HEK293 (cell line): ENCODE measurements at regions not wholly inside any gene's neighbourhood (a gene's known extent, or its start where the extent isn't known, plus 50 kb on each side); places are given as distances from the start of the nearest gene placed in this dataset.
"Not testable (repeated sequence)": the region's sequence is repeated elsewhere in the genome, so short reads cannot be mapped to it uniquely, and the experiment has no call there.

Experiments used
- CTCF ChIA-PET: fragments of 350-600 bp; formaldehyde crosslinking; extraction: SDS; loops from one replicate; lab custom pipeline; 2021; ENCODE audit warnings: antibody characterized with exemption; lab: Yijun Ruan, JAX
- POLR2A ChIA-PET: fragments of 300-600 bp; formaldehyde crosslinking; extraction: SDS; loops from one replicate; lab custom pipeline; 2020; ENCODE audit warnings: antibody characterized with exemption, inconsistent platforms; lab: Yijun Ruan, JAX
- H3K27ac ChIP-seq: fragments of 200-500 bp; sonication (Bioruptor generic); 2 replicates; pipeline ENCODE4 v1.5.1; 2014; ENCODE audit warnings: low read depth, low read length, control low read depth, inconsistent platforms; ENCODE audit errors: extremely low read depth
- H3K36me3 ChIP-seq, 2 experiments: fragments of 200-500 bp in 1 of 2; sonication (Bioruptor generic) in 1 of 2; 1 replicate in 1 of 2; 2 replicates in 1 of 2; pipeline ENCODE4 v1.5.1; 2014 to 2017; ENCODE audit warnings: inconsistent platforms in 2 of 2, low read length in 2 of 2; ENCODE audit not compliant: control insufficient read depth in 2 of 2, insufficient read depth in 1 of 2
- H3K4me1 ChIP-seq: fragments of 200-500 bp; sonication (Bioruptor generic); 2 replicates; pipeline ENCODE4 v1.5.1; 2014; ENCODE audit warnings: mild to moderate bottlenecking, low read length, inconsistent platforms; ENCODE audit not compliant: control insufficient read depth, insufficient read depth
- H3K4me3 ChIP-seq: 2 replicates; pipeline ENCODE4 v1.5.1; 2011; ENCODE audit warnings: low read depth, mild to moderate bottlenecking, control low read depth, low read length, moderate library complexity
- H3K9me3 ChIP-seq: fragments of 200-500 bp; sonication (Bioruptor generic); 2 replicates; pipeline ENCODE4 v1.5.1; 2014; ENCODE audit warnings: low read depth, low read length, inconsistent platforms; ENCODE audit not compliant: control insufficient read depth, insufficient read depth
- GLIS1 ChIP-seq: fragments of 450-650 bp; formaldehyde crosslinking; IDR thresholded peaks from 2 replicates; pipeline ENCODE4 v1.5.1; 2016; ENCODE audit warnings: missing biosample characterization, missing genetic modification characterization
- KLF10 ChIP-seq: fragments of 450-650 bp; IDR thresholded peaks from 2 replicates; pipeline ENCODE4 v1.5.1; 2018; ENCODE audit warnings: missing biosample characterization, mild to moderate bottlenecking, missing genetic modification characterization
- KLF9 ChIP-seq: fragments of 450-650 bp; formaldehyde crosslinking; IDR thresholded peaks from 2 replicates; pipeline ENCODE4 v1.5.1; 2016; ENCODE audit warnings: missing biosample characterization, missing genetic modification characterization, low read depth
- OVOL3 ChIP-seq: fragments of 450-650 bp; formaldehyde crosslinking; IDR thresholded peaks from 2 replicates; pipeline ENCODE4 v1.5.1; 2016; ENCODE audit warnings: missing biosample characterization, missing genetic modification characterization
- ZFP69B ChIP-seq: fragments of 450-650 bp; formaldehyde crosslinking; IDR thresholded peaks from 2 replicates; pipeline ENCODE4 v1.5.1; 2016; ENCODE audit warnings: missing biosample characterization, missing genetic modification characterization
- ZNF555 ChIP-seq: fragments of 450-650 bp; formaldehyde crosslinking; conservative IDR thresholded peaks from 2 replicates; pipeline ENCODE4 v1.5.1; 2017; ENCODE audit warnings: missing biosample characterization, mild to moderate bottlenecking, missing genetic modification characterization, inconsistent platforms
- ZNF585B ChIP-seq: fragments of 450-650 bp; formaldehyde crosslinking; IDR thresholded peaks from 2 replicates; pipeline ENCODE4 v1.5.1; 2016; ENCODE audit warnings: missing biosample characterization, missing genetic modification characterization
- ZNF621 ChIP-seq: fragments of 450-650 bp; formaldehyde crosslinking; IDR thresholded peaks from 2 replicates; pipeline ENCODE4 v1.5.1; 2017; ENCODE audit warnings: missing biosample characterization, missing genetic modification characterization
- ZNF626 ChIP-seq: fragments of 450-650 bp; sonication (Bioruptor Pico); formaldehyde crosslinking; IDR thresholded peaks from 2 replicates; pipeline ENCODE4 v1.5.1; 2018; ENCODE audit warnings: missing biosample characterization, missing genetic modification characterization, inconsistent platforms
- TF ChIP-seq, protein P1 (sequence below): fragments of 450-650 bp; formaldehyde crosslinking; conservative IDR thresholded peaks from 2 replicates; pipeline ENCODE4 v1.5.1; 2016; ENCODE audit warnings: low read depth, missing biosample characterization, missing genetic modification characterization
- TF ChIP-seq, protein P2 (sequence below): fragments of 450-650 bp; formaldehyde crosslinking; optimal IDR thresholded peaks from 2 replicates; pipeline ENCODE3; 2016; ENCODE audit warnings: missing biosample characterization, mild to moderate bottlenecking, missing genetic modification characterization
- TF ChIP-seq, protein P3 (sequence below): fragments of 450-650 bp; formaldehyde crosslinking; IDR thresholded peaks from 2 replicates; pipeline ENCODE4 v1.5.1; 2016; ENCODE audit warnings: missing biosample characterization, missing genetic modification characterization

DNA sequence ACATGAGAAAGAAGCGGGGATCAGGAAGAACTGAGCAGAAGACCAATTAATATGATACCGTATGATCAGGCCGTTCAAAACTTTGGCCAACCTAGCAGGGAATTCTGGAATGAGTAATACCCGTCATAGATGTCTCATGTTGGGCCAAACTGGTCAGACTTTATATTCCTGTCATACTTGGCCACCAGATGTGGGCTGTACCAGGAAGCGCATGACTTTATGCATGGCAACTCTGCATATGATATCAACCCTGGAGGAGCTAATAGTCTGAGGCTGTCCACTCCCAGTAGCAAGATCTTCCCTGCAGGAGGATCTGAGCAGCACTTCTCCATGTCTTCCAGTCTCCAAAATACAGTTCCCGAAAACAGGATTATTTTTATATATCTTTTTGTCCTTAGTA, 68.5 kb upstream of the NAA35 start:
- ChIA-PET POLR2A (no interaction called here), CTCF (no interaction called here)
- TF ChIP-seq ZNF621 (no peak), KLF10 (tag by site-specific recombination) (no peak), ZNF626 (tag by site-specific recombination) (no peak), ZFP69B (tag by site-specific recombination) (no peak), ZNF555 (tag by site-specific recombination) (no peak)
- TF ChIP-seq, protein P1, sequence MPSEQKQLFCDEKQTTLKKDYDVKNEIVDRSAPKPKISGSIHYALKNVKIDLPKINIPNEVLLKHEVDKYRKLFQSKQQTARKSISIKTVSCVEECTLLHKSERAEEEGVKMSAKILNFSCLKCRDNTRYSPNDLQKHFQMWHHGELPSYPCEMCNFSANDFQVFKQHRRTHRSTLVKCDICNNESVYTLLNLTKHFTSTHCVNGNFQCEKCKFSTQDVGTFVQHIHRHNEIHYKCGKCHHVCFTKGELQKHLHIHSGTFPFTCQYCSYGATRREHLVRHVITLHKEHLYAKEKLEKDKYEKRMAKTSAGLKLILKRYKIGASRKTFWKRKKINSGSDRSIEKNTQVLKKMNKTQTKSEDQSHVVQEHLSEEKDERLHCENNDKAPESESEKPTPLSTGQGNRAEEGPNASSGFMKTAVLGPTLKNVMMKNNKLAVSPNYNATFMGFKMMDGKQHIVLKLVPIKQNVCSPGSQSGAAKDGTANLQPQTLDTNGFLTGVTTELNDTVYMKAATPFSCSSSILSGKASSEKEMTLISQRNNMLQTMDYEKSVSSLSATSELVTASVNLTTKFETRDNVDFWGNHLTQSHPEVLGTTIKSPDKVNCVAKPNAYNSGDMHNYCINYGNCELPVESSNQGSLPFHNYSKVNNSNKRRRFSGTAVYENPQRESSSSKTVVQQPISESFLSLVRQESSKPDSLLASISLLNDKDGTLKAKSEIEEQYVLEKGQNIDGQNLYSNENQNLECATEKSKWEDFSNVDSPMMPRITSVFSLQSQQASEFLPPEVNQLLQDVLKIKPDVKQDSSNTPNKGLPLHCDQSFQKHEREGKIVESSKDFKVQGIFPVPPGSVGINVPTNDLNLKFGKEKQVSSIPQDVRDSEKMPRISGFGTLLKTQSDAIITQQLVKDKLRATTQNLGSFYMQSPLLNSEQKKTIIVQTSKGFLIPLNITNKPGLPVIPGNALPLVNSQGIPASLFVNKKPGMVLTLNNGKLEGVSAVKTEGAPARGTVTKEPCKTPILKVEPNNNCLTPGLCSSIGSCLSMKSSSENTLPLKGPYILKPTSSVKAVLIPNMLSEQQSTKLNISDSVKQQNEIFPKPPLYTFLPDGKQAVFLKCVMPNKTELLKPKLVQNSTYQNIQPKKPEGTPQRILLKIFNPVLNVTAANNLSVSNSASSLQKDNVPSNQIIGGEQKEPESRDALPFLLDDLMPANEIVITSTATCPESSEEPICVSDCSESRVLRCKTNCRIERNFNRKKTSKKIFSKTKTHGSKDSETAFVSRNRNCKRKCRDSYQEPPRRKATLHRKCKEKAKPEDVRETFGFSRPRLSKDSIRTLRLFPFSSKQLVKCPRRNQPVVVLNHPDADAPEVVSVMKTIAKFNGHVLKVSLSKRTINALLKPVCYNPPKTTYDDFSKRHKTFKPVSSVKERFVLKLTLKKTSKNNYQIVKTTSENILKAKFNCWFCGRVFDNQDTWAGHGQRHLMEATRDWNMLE = no peak
- Histone ChIP-seq H3K36me3 (no peaks in the 10 kb centered on the region), H3K4me3 (no peak overlapping the region), H3K4me1 (no peaks in the 10 kb centered on the region), H3K27ac (no peak overlapping the region), H3K9me3 (no peaks in the 10 kb centered on the region)

DNA sequence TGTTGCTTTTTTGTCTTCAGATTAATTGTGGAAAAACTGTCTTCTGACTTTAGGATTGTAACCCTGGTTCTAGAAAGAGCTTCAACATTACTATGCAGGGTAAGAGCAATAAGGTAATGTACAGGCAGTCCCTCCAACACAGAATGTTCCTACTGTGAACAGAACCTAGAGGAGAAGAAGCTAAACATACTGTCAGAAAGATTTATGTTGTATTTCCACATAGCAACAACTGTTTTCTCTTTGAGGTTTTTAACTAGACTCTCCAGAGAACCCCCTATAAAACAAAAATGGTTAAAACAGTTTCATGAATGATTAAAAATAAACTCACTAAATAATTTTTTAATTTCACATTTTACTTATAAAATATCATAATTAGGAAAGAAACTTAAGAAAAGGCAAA, 64.3 kb upstream of the NAA35 start:
- no peaks in the 10 kb centered on the region for H3K36me3 ChIP-seq
- no peak overlapping the region for H3K4me3 ChIP-seq
- H3K4me1 ChIP-seq = peaks cover 4% of the 10 kb centered on the region; the same call in 1 of the 2 replicates
- H3K9me3 ChIP-seq = no peaks in the 10 kb centered on the region
- no peak overlapping the region for H3K27ac ChIP-seq
- TF ChIP-seq ZNF585B (no peak), OVOL3 (tag by site-specific recombination) (no peak), KLF9 (no peak)
- TF ChIP-seq, protein P2, sequence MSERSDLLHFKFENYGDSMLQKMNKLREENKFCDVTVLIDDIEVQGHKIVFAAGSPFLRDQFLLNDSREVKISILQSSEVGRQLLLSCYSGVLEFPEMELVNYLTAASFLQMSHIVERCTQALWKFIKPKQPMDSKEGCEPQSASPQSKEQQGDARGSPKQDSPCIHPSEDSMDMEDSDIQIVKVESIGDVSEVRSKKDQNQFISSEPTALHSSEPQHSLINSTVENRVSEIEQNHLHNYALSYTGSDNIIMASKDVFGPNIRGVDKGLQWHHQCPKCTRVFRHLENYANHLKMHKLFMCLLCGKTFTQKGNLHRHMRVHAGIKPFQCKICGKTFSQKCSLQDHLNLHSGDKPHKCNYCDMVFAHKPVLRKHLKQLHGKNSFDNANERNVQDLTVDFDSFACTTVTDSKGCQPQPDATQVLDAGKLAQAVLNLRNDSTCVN (tag by site-specific recombination) = no peak
- TF ChIP-seq, protein P3, sequence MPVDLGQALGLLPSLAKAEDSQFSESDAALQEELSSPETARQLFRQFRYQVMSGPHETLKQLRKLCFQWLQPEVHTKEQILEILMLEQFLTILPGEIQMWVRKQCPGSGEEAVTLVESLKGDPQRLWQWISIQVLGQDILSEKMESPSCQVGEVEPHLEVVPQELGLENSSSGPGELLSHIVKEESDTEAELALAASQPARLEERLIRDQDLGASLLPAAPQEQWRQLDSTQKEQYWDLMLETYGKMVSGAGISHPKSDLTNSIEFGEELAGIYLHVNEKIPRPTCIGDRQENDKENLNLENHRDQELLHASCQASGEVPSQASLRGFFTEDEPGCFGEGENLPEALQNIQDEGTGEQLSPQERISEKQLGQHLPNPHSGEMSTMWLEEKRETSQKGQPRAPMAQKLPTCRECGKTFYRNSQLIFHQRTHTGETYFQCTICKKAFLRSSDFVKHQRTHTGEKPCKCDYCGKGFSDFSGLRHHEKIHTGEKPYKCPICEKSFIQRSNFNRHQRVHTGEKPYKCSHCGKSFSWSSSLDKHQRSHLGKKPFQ = 0 out of 2 replicates have a peak, but pooled peaks have one; percentile 16
- ChIA-PET POLR2A (no interaction called here), CTCF (interaction anchor here (0.6 to 0.7 kb wide), 4 partner anchors 30 to 340 kb away, joined by 3 read pairs; no protein-coding TSS in a partner anchor)

DNA sequence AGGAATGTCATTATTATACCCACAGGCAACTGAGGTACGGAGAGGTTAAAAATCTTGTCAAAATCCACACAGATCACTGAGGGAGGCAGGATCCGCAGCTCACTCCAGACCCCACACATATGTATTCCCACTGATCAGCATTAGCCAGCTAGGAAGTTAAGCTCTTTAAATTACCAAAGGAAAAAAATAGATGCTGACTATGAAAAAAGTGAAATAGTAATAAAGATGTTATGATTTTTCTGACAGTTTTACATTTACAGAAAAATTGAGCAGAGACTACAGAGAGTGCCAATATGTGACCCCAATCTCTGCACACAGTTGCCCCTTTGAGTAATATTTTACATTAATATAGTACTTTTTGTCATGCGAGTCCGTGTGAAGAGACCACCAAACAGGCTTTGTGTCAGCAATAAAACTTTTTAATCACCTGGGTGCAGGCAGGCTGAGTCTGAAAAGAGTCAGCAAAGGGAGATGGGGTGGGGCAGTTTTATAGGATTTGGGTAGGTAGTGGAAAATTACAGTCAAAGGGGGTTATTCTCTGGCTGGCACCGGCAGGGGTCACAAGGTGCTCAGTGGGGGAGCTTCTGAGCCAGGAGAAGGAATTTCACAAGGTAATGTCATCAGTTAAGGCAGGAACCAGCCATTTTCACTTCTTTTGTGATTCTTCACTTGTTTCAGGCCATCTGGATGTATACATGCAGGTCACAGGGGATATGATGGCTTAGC, 61.9 kb upstream of the NAA35 start:
- POLR2A ChIA-PET, H3K27ac ChIP-seq, H3K4me1 ChIP-seq: not testable (repeated sequence)
- CTCF ChIA-PET = interaction anchor here (0.9 kb wide), 1 partner anchor 22 kb away, joined by 4 read pairs; no protein-coding TSS in a partner anchor
- peak; percentile 66; the same call in 1 of the 2 replicates for TF ChIP-seq GLIS1
- TF ChIP-seq, all 188 proteins: peak for 1; not testable (repeated sequence) for 187
- not testable (repeated sequence) for H3K36me3 ChIP-seq, H3K4me3 ChIP-seq, H3K9me3 ChIP-seq
